MM.1S (cell line): ENCODE measurements at regions not wholly inside any gene's neighbourhood (a gene's known extent, or its start where the extent isn't known, plus 50 kb on each side); places are given as distances from the start of the nearest gene placed in this dataset.

ENCODE experiments used
- DNase-seq: peaks from one replicate; pipeline ENCODE4 v3.0.0-alpha.2; 2015
- H2AFZ ChIP-seq: fragments of 300-600 bp; sonication (generic); 2 replicates; pipeline ENCODE4 v1.6.0; 2016; ENCODE audit warnings: antibody characterized with exemption, low read length
- H3F3A ChIP-seq: fragments of 300-600 bp; sonication (generic); 2 replicates; pipeline ENCODE4 v1.6.1; 2016; ENCODE audit warnings: mild to moderate bottlenecking, antibody characterized with exemption, low read length, moderate library complexity, mixed read lengths; ENCODE audit not compliant: insufficient read depth
- H3K27ac ChIP-seq: fragments of 300-600 bp; sonication (generic); 2 replicates; pipeline ENCODE4 v1.5.1; 2016; ENCODE audit warnings: mild to moderate bottlenecking, low read length
- H3K27me3 ChIP-seq: fragments of 300-600 bp; sonication (generic); replicated peaks from 2 replicates; pipeline ENCODE4 v1.6.0; 2016; ENCODE audit warnings: low read length; ENCODE audit not compliant: insufficient read depth
- H3K36me3 ChIP-seq: fragments of 300-600 bp; sonication (generic); replicated peaks from 2 replicates; pipeline ENCODE4 v1.6.1; 2016; ENCODE audit warnings: mild to moderate bottlenecking, low read length, mixed read lengths; ENCODE audit not compliant: insufficient read depth
- H3K4me1 ChIP-seq: fragments of 300-600 bp; sonication (generic); 2 replicates; pipeline ENCODE4 v1.6.1; 2016; ENCODE audit warnings: low read length, mixed read lengths
- H3K4me2 ChIP-seq: fragments of 300-600 bp; sonication (generic); 2 replicates; pipeline ENCODE4 v1.6.0; 2016; ENCODE audit warnings: low read depth, low read length
- H3K4me3 ChIP-seq: fragments of 300-600 bp; sonication (generic); 2 replicates; pipeline ENCODE4 v1.5.1; 2016; ENCODE audit warnings: low read length, mixed read lengths
- H3K79me2 ChIP-seq: fragments of 300-600 bp; sonication (generic); 2 replicates; pipeline ENCODE4 v1.6.1; 2016; ENCODE audit warnings: mixed run types, low read length, mixed read lengths
- H3K9ac ChIP-seq: fragments of 300-600 bp; sonication (generic); 2 replicates; pipeline ENCODE4 v1.6.1; 2016; ENCODE audit warnings: low read length, mixed read lengths
- H3K9me2 ChIP-seq: fragments of 300-600 bp; sonication (generic); replicated peaks from 2 replicates; pipeline ENCODE4 v1.6.1; 2016; ENCODE audit warnings: mild to moderate bottlenecking, low read length, mixed read lengths; ENCODE audit not compliant: insufficient read depth
- H3K9me3 ChIP-seq: fragments of 300-600 bp; sonication (generic); replicated peaks from 2 replicates; pipeline ENCODE4 v1.6.1; 2016; ENCODE audit warnings: mild to moderate bottlenecking, low read length, mixed read lengths; ENCODE audit not compliant: insufficient read depth
- H4K20me1 ChIP-seq: fragments of 300-600 bp; sonication (generic); 2 replicates; pipeline ENCODE4 v1.6.1; 2016; ENCODE audit warnings: mild to moderate bottlenecking, low read length, moderate library complexity, mixed read lengths; ENCODE audit not compliant: insufficient read depth
- CTCF ChIP-seq: fragments of 300-600 bp; sonication (generic); IDR thresholded peaks from 2 replicates; pipeline ENCODE4 v1.5.1; 2016; ENCODE audit warnings: antibody characterized with exemption, low read length, mixed read lengths
- EZH2 ChIP-seq: fragments of 300-600 bp; sonication (generic); optimal IDR thresholded peaks from 2 replicates; pipeline ENCODE3; 2017; ENCODE audit warnings: low read depth, mild to moderate bottlenecking, antibody characterized with exemption, low read length, mixed read lengths
- EZH2phosphoT487 ChIP-seq: fragments of 300-600 bp; sonication (generic); IDR thresholded peaks from 2 replicates; pipeline ENCODE4 v1.6.1; 2018; ENCODE audit warnings: antibody characterized with exemption, low read length

GRCh38 chr16:35910409-35910808, 2451.0 kb downstream of the TP53TG3F start:
- TF ChIP-seq EZH2phosphoT487 (no peak), CTCF (no peak), EZH2 (no peak)
- Histone ChIP-seq H3K36me3 (no peaks in the 10 kb centered on the region), H3K9ac (no peak overlapping the region), H2AFZ (no peak overlapping the region), H3K4me3 (no peak overlapping the region), H3K9me3 (no peaks in the 10 kb centered on the region), H3K4me2 (no peak overlapping the region), H3K4me1 (no peaks in the 10 kb centered on the region), H4K20me1 (no peaks in the 10 kb centered on the region), H3K27me3 (no peaks in the 10 kb centered on the region), H3F3A (no peaks in the 10 kb centered on the region), H3K9me2 (no peaks in the 10 kb centered on the region), H3K27ac (no peak overlapping the region), H3K79me2 (no peaks in the 10 kb centered on the region)
- no peak for DNase-seq

- Histone ChIP-seq H3K27me3 (no peaks in the 10 kb centered on the region), H3K9me3 (no peaks in the 10 kb centered on the region), H3K79me2 (no peaks in the 10 kb centered on the region), H3K9ac (no peak overlapping the region), H3K4me1 (no peaks in the 10 kb centered on the region), H3K36me3 (no peaks in the 10 kb centered on the region), H2AFZ (no peak overlapping the region), H3K27ac (no peak overlapping the region), H4K20me1 (no peaks in the 10 kb centered on the region), H3F3A (no peaks in the 10 kb centered on the region), H3K4me2 (no peak overlapping the region), H3K4me3 (no peak overlapping the region), H3K9me2 (no peaks in the 10 kb centered on the region)
- TF ChIP-seq CTCF (no peak), EZH2phosphoT487 (no peak), EZH2 (no peak)
- no peak for DNase-seq
These were observed 2452.5 kb downstream of the TP53TG3F start for GRCh38 chr16:35911899-35912298.

- Histone ChIP-seq H3K27me3 (no peaks in the 10 kb centered on the region), H3K9me3 (no peaks in the 10 kb centered on the region), H3K9ac (no peak overlapping the region), H3K79me2 (no peaks in the 10 kb centered on the region), H2AFZ (no peak overlapping the region), H4K20me1 (no peaks in the 10 kb centered on the region), H3K4me1 (no peaks in the 10 kb centered on the region), H3K4me3 (no peak overlapping the region), H3K36me3 (no peaks in the 10 kb centered on the region), H3F3A (no peaks in the 10 kb centered on the region), H3K9me2 (no peaks in the 10 kb centered on the region), H3K27ac (no peak overlapping the region), H3K4me2 (no peak overlapping the region)
- DNase-seq, result no peak
- TF ChIP-seq EZH2 (no peak), EZH2phosphoT487 (no peak), CTCF (no peak)
These were observed 2472.3 kb downstream of the TP53TG3F start for GRCh38 chr16:35931722-35932121.
